ENCODE measurements at regions not wholly inside any gene's neighbourhood (a gene's known extent, or its start where the extent isn't known, plus 50 kb on each side); places are given as distances from the start of the nearest gene placed in this dataset.

DNA sequence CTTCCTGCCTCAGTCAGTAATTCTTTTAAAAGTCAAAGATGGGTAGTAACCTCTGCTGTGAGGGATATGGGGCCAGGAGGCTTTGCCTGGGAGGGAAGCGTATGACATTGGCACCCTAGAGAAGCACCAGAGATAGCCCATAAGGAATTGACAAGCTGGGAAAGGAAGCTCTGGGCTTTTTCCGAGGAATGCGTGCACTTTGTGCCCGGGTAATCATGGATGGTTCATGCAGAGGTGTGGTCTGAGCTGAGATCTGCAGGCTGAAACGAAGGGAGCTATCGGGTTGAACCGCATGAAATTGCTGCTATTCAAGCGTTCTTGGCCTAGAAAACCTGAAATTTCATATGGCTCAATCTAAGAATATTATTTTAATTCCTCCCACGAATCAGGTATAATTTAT, 127.7 kb upstream of the TLE3 start:
- no peaks in the 10 kb centered on the region for H3K4me1 ChIP-seq (ENCODE audit: control insufficient read depth, insufficient read depth, low read length)
- BruUV-seq (replicated peaks): no TSS peak
- no peaks in the 10 kb centered on the region for H3K79me1 ChIP-seq (ENCODE audit: low read depth in 1 of 2, low read length in 2 of 2)
- no peak overlapping the region for H2BK5ac ChIP-seq (ENCODE audit: low read depth, low read length, poor library complexity, severe bottlenecking)
- no peak overlapping the region for H3K56ac ChIP-seq (ENCODE audit: extremely low read depth, insufficient read depth, low read length)
- no peak overlapping the region for H2BK20ac ChIP-seq (ENCODE audit: low read depth, low read length)
- H3K27ac ChIP-seq (ENCODE audit: insufficient read depth, low read length): no peak overlapping the region
- no peak overlapping the region for H2BK120ac ChIP-seq (ENCODE audit: low read depth, low read length)
- no peaks in the 10 kb centered on the region for H3K9me1 ChIP-seq (ENCODE audit: insufficient read depth, low read length)
- 82% methylated on average over 3 of the region's 9 CpGs; no CpG with 5 or more reads in 1 of the 2 experiments for WGBS, 2 experiments (ENCODE audit: extremely low coverage in 2 of 2, insufficient read length in 1 of 2)
- H3K36me3 ChIP-seq (ENCODE audit: control insufficient read depth, insufficient read depth, low read length): no peaks in the 10 kb centered on the region
- intact Hi-C loops (cut with micrococcal nuclease) (no loop called here), in situ Hi-C loops (cut with MboI; ENCODE audit: low sequenced_read_pairs) (no loop called here), dilution Hi-C loops (cut with HindIII; ENCODE audit: low sequenced_read_pairs, unreplicated experiment) (no loop called here)
- no peak overlapping the region for H4K5ac ChIP-seq (ENCODE audit: low read depth, low read length)
- no peak overlapping the region for H3K4me3 ChIP-seq (ENCODE audit: insufficient read depth, low read depth, low read length)
- H2AK9ac ChIP-seq (replicated peaks; ENCODE audit: low read depth, low read length, poor library complexity): no peak overlapping the region
- TF ChIP-seq, protein P1, sequence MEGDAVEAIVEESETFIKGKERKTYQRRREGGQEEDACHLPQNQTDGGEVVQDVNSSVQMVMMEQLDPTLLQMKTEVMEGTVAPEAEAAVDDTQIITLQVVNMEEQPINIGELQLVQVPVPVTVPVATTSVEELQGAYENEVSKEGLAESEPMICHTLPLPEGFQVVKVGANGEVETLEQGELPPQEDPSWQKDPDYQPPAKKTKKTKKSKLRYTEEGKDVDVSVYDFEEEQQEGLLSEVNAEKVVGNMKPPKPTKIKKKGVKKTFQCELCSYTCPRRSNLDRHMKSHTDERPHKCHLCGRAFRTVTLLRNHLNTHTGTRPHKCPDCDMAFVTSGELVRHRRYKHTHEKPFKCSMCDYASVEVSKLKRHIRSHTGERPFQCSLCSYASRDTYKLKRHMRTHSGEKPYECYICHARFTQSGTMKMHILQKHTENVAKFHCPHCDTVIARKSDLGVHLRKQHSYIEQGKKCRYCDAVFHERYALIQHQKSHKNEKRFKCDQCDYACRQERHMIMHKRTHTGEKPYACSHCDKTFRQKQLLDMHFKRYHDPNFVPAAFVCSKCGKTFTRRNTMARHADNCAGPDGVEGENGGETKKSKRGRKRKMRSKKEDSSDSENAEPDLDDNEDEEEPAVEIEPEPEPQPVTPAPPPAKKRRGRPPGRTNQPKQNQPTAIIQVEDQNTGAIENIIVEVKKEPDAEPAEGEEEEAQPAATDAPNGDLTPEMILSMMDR (conservative IDR thresholded peaks at IDR 0.05; ENCODE audit: low read depth, low read length): no peak
- no peak for TF ChIP-seq MAZ (IDR thresholded peaks at IDR 0.05; ENCODE audit: borderline replicate concordance, low read depth, low read length)
- TF ChIP-seq CEBPB (IDR thresholded peaks at IDR 0.05; ENCODE audit: low read depth, low read length): no peak
- no peak for TF ChIP-seq MXI1 (IDR thresholded peaks at IDR 0.05; ENCODE audit: borderline replicate concordance, low read depth, low read length)
- no peak for TF ChIP-seq USF2 (IDR thresholded peaks at IDR 0.05; ENCODE audit: low read depth, low read length)
- TF ChIP-seq RAD21 (IDR thresholded peaks at IDR 0.05; ENCODE audit: low read length): no peak
- TF ChIP-seq SMC3 (IDR thresholded peaks at IDR 0.05; ENCODE audit: low read depth, low read length): no peak
- no peak for TF ChIP-seq CHD1 (IDR thresholded peaks at IDR 0.05; ENCODE audit: low read depth, low read length)
- TF ChIP-seq FOS (IDR thresholded peaks at IDR 0.05; ENCODE audit: low read depth, low read length): no peak
- no peak for TF ChIP-seq BHLHE40 (IDR thresholded peaks at IDR 0.05; ENCODE audit: low read depth, low read length)
- TF ChIP-seq POLR2A (IDR thresholded peaks at IDR 0.05; ENCODE audit: low read depth, low read length): no peak
- no peak for TF ChIP-seq MAFK (IDR thresholded peaks at IDR 0.05; ENCODE audit: low read depth, low read length)
- TF ChIP-seq, protein P2, sequence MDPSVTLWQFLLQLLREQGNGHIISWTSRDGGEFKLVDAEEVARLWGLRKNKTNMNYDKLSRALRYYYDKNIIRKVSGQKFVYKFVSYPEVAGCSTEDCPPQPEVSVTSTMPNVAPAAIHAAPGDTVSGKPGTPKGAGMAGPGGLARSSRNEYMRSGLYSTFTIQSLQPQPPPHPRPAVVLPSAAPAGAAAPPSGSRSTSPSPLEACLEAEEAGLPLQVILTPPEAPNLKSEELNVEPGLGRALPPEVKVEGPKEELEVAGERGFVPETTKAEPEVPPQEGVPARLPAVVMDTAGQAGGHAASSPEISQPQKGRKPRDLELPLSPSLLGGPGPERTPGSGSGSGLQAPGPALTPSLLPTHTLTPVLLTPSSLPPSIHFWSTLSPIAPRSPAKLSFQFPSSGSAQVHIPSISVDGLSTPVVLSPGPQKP (IDR thresholded peaks at IDR 0.05; ENCODE audit: borderline replicate concordance, low read depth, low read length): no peak
- no peak for TF ChIP-seq NFE2L2 (IDR thresholded peaks at IDR 0.05; ENCODE audit: low read depth, low read length)
- TF ChIP-seq RCOR1 (IDR thresholded peaks at IDR 0.05; ENCODE audit: insufficient replicate concordance, low read length): no peak
- TF ChIP-seq RFX5 (IDR thresholded peaks at IDR 0.05; ENCODE audit: low read depth, low read length): no peak
- no peak overlapping the region for H3K9ac ChIP-seq (ENCODE audit: low read depth, low read length)
- no peaks in the 10 kb centered on the region for H4K20me1 ChIP-seq (ENCODE audit: insufficient read depth, low read length)
- no peak overlapping the region for H3K4me2 ChIP-seq (ENCODE audit: low read depth, low read length)
- no peaks in the 10 kb centered on the region; the same call in 1 of the 2 replicates for H3K9me3 ChIP-seq (ENCODE audit: control insufficient read depth, insufficient read depth, low read length)
- no peak overlapping the region for H4K91ac ChIP-seq (ENCODE audit: insufficient read depth, low read depth, low read length)
- ChIA-PET CTCF (no interaction called here), POLR2A (ENCODE audit: unreplicated experiment) (no interaction called here)
- no peak overlapping the region for H2AK5ac ChIP-seq (ENCODE audit: low read depth, low read length)
- no peak overlapping the region for H3K18ac ChIP-seq (ENCODE audit: low read depth, low read length)
- DNase-seq (no peak), ATAC-seq (ENCODE audit: low read depth) (no peak)
- H3K4ac ChIP-seq (ENCODE audit: low read depth, low read length): no peak overlapping the region
- H3K27me3 ChIP-seq (ENCODE audit: control insufficient read depth, insufficient read depth, low read length): peaks cover 46% of the 10 kb centered on the region
- no peak overlapping the region for H3K14ac ChIP-seq (replicated peaks; ENCODE audit: low read depth, low read length)
- no peak overlapping the region for H2AFZ ChIP-seq (replicated peaks; ENCODE audit: low read length, poor library complexity)
- no peak overlapping the region for H4K8ac ChIP-seq (ENCODE audit: low read depth in 2 of 2, low read length in 2 of 2)
- H3K23ac ChIP-seq (ENCODE audit: low read depth, low read length): no peak overlapping the region
- H2BK15ac ChIP-seq (ENCODE audit: low read depth, low read length): no peak overlapping the region
